ENCODE measurements at regions not wholly inside any gene's neighbourhood (a gene's known extent, or its start where the extent isn't known, plus 50 kb on each side); places are given as distances from the start of the nearest gene placed in this dataset.

DNA sequence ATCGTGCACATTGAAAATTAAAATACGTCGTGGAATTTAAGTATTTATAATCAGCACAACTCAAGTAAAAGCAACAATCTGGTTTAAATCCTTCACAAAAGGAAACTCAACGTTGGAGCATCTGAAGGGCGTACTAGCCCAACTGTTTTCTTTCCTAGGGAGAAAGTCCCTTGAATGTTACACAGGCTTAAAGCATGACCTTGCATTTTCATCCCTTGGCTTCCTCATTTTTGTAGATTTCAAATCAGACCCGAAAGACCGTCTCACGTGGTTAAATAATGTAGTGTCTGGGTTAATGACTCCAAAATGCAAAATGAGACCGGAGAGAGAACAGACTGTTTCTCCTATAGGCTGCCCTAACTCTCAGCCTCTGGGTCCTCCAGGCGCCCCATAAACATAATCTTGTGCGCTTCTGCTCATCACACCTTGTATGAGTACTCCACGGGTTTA is 249.2 kb upstream of the RREB1 start:
- no peak for TF ChIP-seq NFIC (IDR thresholded peaks at IDR 0.05)
- TF ChIP-seq EGR1 (IDR thresholded peaks at IDR 0.05): no peak
- TF ChIP-seq FOXM1 (IDR thresholded peaks at IDR 0.05; ENCODE audit: borderline replicate concordance, low read depth): no peak
- TF ChIP-seq EP300 (IDR thresholded peaks at IDR 0.05; ENCODE audit: borderline replicate concordance): no peak
- TF ChIP-seq CREB1 (IDR thresholded peaks at IDR 0.05; ENCODE audit: low read depth): no peak
- no peak for TF ChIP-seq YY1 (IDR thresholded peaks at IDR 0.05; ENCODE audit: low read depth)
- no peak for TF ChIP-seq RAD21 (IDR thresholded peaks at IDR 0.05; ENCODE audit: low read depth)
- no peak for TF ChIP-seq CEBPB (IDR thresholded peaks at IDR 0.05)
- TF ChIP-seq ZBTB7A (IDR thresholded peaks at IDR 0.05; ENCODE audit: low read depth): no peak
- TF ChIP-seq, protein P1, sequence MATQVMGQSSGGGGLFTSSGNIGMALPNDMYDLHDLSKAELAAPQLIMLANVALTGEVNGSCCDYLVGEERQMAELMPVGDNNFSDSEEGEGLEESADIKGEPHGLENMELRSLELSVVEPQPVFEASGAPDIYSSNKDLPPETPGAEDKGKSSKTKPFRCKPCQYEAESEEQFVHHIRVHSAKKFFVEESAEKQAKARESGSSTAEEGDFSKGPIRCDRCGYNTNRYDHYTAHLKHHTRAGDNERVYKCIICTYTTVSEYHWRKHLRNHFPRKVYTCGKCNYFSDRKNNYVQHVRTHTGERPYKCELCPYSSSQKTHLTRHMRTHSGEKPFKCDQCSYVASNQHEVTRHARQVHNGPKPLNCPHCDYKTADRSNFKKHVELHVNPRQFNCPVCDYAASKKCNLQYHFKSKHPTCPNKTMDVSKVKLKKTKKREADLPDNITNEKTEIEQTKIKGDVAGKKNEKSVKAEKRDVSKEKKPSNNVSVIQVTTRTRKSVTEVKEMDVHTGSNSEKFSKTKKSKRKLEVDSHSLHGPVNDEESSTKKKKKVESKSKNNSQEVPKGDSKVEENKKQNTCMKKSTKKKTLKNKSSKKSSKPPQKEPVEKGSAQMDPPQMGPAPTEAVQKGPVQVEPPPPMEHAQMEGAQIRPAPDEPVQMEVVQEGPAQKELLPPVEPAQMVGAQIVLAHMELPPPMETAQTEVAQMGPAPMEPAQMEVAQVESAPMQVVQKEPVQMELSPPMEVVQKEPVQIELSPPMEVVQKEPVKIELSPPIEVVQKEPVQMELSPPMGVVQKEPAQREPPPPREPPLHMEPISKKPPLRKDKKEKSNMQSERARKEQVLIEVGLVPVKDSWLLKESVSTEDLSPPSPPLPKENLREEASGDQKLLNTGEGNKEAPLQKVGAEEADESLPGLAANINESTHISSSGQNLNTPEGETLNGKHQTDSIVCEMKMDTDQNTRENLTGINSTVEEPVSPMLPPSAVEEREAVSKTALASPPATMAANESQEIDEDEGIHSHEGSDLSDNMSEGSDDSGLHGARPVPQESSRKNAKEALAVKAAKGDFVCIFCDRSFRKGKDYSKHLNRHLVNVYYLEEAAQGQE (IDR thresholded peaks at IDR 0.05; ENCODE audit: low read depth): no peak
- no peak for TF ChIP-seq TCF12 (IDR thresholded peaks at IDR 0.05; ENCODE audit: low read depth)
- no peak for TF ChIP-seq TEAD4 (IDR thresholded peaks at IDR 0.05)
- no peak for TF ChIP-seq TAF1 (IDR thresholded peaks at IDR 0.05; ENCODE audit: low read depth)
- TF ChIP-seq, protein P2, sequence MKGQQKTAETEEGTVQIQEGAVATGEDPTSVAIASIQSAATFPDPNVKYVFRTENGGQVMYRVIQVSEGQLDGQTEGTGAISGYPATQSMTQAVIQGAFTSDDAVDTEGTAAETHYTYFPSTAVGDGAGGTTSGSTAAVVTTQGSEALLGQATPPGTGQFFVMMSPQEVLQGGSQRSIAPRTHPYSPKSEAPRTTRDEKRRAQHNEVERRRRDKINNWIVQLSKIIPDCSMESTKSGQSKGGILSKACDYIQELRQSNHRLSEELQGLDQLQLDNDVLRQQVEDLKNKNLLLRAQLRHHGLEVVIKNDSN (IDR thresholded peaks at IDR 0.05): no peak
- no peak for TF ChIP-seq MAX (IDR thresholded peaks at IDR 0.05)

- TF ChIP-seq CEBPB (IDR thresholded peaks at IDR 0.05) (no peak), TCF12 (IDR thresholded peaks at IDR 0.05; ENCODE audit: low read depth) (no peak), CREB1 (IDR thresholded peaks at IDR 0.05; ENCODE audit: low read depth) (no peak)
- TF ChIP-seq, protein P2 (IDR thresholded peaks at IDR 0.05): no peak
Observed at GRCh38 chr6:6859105-6859504, 248.7 kb upstream of the RREB1 start.

GRCh38 chr6:6859722-6860121 is 248.0 kb upstream of the RREB1 start:
- TF ChIP-seq, protein P1 (IDR thresholded peaks at IDR 0.05; ENCODE audit: low read depth): no peak
- no peak for TF ChIP-seq TCF12 (IDR thresholded peaks at IDR 0.05; ENCODE audit: low read depth)
- no peak for TF ChIP-seq RAD21 (IDR thresholded peaks at IDR 0.05; ENCODE audit: low read depth)
- TF ChIP-seq ZBTB7A (IDR thresholded peaks at IDR 0.05; ENCODE audit: low read depth): no peak
- TF ChIP-seq TEAD4 (IDR thresholded peaks at IDR 0.05): no peak
- no peak for TF ChIP-seq EGR1 (IDR thresholded peaks at IDR 0.05)
- no peak for TF ChIP-seq CREB1 (IDR thresholded peaks at IDR 0.05; ENCODE audit: low read depth)
- no peak for TF ChIP-seq TAF1 (IDR thresholded peaks at IDR 0.05; ENCODE audit: low read depth)
- no peak for TF ChIP-seq NFIC (IDR thresholded peaks at IDR 0.05)
- no peak for TF ChIP-seq CEBPB (IDR thresholded peaks at IDR 0.05)

- TF ChIP-seq CREB1 (IDR thresholded peaks at IDR 0.05; ENCODE audit: low read depth) (no peak), EGR1 (IDR thresholded peaks at IDR 0.05) (no peak), NFIC (IDR thresholded peaks at IDR 0.05) (no peak), YY1 (IDR thresholded peaks at IDR 0.05; ENCODE audit: low read depth) (no peak), EP300 (IDR thresholded peaks at IDR 0.05; ENCODE audit: borderline replicate concordance) (no peak), RAD21 (IDR thresholded peaks at IDR 0.05; ENCODE audit: low read depth) (no peak), TAF1 (IDR thresholded peaks at IDR 0.05; ENCODE audit: low read depth) (no peak), TCF12 (IDR thresholded peaks at IDR 0.05; ENCODE audit: low read depth) (no peak), FOXM1 (IDR thresholded peaks at IDR 0.05; ENCODE audit: borderline replicate concordance, low read depth) (no peak), TEAD4 (IDR thresholded peaks at IDR 0.05) (no peak), CEBPB (IDR thresholded peaks at IDR 0.05) (no peak)
- TF ChIP-seq, protein P2 (IDR thresholded peaks at IDR 0.05): no peak
- TF ChIP-seq, protein P1 (IDR thresholded peaks at IDR 0.05; ENCODE audit: low read depth): no peak
Observed at GRCh38 chr6:6860863-6861262, 246.9 kb upstream of the RREB1 start.

Data from Ishikawa (cell line).